Vagina (tissue), 2 donors: ENCODE measurements at regions not wholly inside any gene's neighbourhood (a gene's known extent, or its start where the extent isn't known, plus 50 kb on each side); places are given as distances from the start of the nearest gene placed in this dataset.

Source experiments
- CTCF ChIP-seq, 3 experiments: fragments of 450-650 bp in 2 of 3; fragments of 200-600 bp in 1 of 3; sonication (generic) in 1 of 3; IDR thresholded peaks; one replicate each; pipeline ENCODE4 v1.5.1; 2017 to 2019; ENCODE audit warnings: antibody characterized with exemption in 3 of 3, mild to moderate bottlenecking in 2 of 3, moderate library complexity in 2 of 3
- POLR2A ChIP-seq, 2 donors: fragments of 450-650 bp; IDR thresholded peaks; one replicate each; pipeline ENCODE4 v1.6.1; 2017; ENCODE audit warnings: antibody characterized with exemption in 2 of 2, mild to moderate bottlenecking in 2 of 2, moderate library complexity in 2 of 2

- TF ChIP-seq CTCF (IDR thresholded peaks at IDR 0.05) (no peak), POLR2A (IDR thresholded peaks at IDR 0.05) (no peak)
Measured at GRCh38 chr4:79257953-79258613, 67.8 kb downstream of the NAA11 start.
